Skeletal muscle satellite cell (primary cell): ENCODE measurements at regions not wholly inside any gene's neighbourhood (a gene's known extent, or its start where the extent isn't known, plus 50 kb on each side); places are given as distances from the start of the nearest gene placed in this dataset.
"Not testable (repeated sequence)": the region's sequence is repeated elsewhere in the genome, so short reads cannot be mapped to it uniquely, and the experiment has no call there.

Experiments used
- H3K27me3 ChIP-seq: 2 replicates; pipeline ENCODE4 v1.7.0; 2013; ENCODE audit warnings: low read length; ENCODE audit not compliant: control insufficient read depth, insufficient read depth
- H3K36me3 ChIP-seq: 2 replicates; pipeline ENCODE4 v1.7.0; 2013; ENCODE audit warnings: mild to moderate bottlenecking, control low read depth, low read length; ENCODE audit not compliant: insufficient read depth
- H3K4me1 ChIP-seq: 2 replicates; pipeline ENCODE4 v1.7.0; 2013; ENCODE audit warnings: low read length; ENCODE audit not compliant: control insufficient read depth, insufficient read depth
- H3K4me2 ChIP-seq: 2 replicates; pipeline ENCODE4 v1.7.0; 2013; ENCODE audit warnings: mild to moderate bottlenecking, low read length
- H3K4me3 ChIP-seq: 2 replicates; pipeline ENCODE4 v1.7.0; 2013; ENCODE audit warnings: low read length
- H3K9ac ChIP-seq: 2 replicates; pipeline ENCODE4 v1.7.0; 2013; ENCODE audit warnings: mild to moderate bottlenecking, low read depth, low read length, moderate library complexity
- H3K9me3 ChIP-seq: replicated peaks from 2 replicates; pipeline ENCODE4 v1.7.0; 2013; ENCODE audit warnings: mild to moderate bottlenecking, control low read depth, low read length

DNA sequence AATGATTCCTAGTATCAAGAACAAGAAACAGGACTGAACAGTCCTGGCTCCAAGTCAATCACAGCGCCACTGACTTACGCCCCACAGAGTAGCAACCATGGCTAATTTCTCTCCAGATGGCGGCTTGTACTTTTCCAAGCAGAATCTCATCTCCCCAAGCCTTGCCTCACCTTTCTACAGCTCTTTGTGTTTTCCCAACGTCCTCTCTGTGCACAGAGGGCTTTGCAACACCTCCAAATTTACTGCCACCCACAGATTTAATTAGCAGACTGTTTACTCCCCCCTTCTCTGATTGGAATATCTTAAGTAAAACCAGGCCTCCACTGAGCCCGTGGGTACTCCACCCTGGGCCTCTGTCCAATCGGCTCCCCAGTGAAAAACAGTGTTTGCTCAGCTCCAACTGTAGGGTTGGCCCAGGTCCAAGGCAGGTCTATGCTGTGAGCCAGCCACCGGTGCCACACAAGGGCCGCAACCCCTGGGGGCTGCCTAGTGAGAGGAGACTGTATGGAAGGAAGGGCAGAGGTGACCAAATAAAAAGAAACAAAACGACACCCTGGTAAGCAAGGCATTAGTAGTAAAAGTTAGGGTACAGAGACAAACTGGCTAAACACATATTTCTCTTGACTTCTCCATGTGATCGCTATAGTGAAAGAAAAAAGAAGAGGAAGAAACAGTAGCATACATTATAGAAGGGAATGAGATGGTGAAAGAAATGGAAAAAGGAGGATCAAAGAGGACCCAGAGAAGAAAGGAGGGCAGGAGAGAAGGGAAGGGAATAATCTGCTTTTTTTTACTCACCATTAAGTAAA lies 128.4 kb upstream of the SOD1 start:
- Histone ChIP-seq H3K9me3 (no peaks in the 10 kb centered on the region), H3K9ac (no peak overlapping the region), H3K4me2 (no peak overlapping the region), H3K36me3 (no peaks in the 10 kb centered on the region), H3K27me3 (no peaks in the 10 kb centered on the region), H3K4me1 (no peaks in the 10 kb centered on the region), H3K4me3 (no peak overlapping the region)

DNA sequence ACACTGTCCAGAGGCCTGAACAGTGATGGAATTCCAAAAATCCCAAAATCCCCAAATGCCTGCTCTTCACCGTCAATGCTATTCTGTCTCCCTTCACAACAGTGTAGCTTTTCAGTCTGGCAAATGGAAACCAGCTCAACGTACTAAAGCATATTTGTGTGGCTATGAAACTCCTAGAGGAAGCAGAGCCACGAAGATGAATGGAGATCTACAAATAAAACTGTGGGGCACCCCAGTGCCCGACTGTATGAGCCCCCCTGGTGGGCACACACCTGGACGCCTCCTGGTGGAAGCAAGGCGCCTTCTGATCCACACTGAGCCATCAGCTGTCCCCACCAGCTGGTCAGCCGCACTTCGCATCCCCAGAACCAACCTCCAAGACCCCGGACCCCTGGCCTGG lies 129.1 kb upstream of the SOD1 start:
- H3K9ac ChIP-seq: no peak overlapping the region
- no peaks in the 10 kb centered on the region for H3K36me3 ChIP-seq
- no peak overlapping the region for H3K4me3 ChIP-seq
- no peaks in the 10 kb centered on the region for H3K4me1 ChIP-seq
- no peaks in the 10 kb centered on the region for H3K27me3 ChIP-seq
- H3K9me3 ChIP-seq: no peaks in the 10 kb centered on the region
- no peak overlapping the region for H3K4me2 ChIP-seq

DNA sequence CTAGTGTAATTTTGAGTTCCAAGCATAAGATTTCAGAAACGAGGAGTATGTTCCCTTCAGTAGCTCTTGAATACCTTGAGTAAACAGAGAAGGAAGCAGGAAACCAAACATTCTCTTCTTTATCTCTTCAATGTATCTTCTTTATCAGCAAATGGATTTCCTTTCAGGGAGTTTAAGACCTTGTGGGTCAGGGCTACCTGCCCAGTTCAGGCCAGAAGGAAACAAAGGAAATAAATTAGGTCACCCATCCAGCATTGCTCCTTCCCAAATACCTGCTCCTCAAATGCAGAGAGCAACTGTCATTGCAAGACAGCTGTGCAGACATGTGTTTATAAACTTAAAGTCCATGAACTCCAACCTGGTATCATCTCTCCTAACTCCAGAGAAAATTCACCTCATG lies 130.1 kb upstream of the SOD1 start:
- no peak overlapping the region for H3K9ac ChIP-seq
- no peak overlapping the region for H3K4me3 ChIP-seq
- no peak overlapping the region for H3K4me2 ChIP-seq
- H3K27me3 ChIP-seq: no peaks in the 10 kb centered on the region
- H3K4me1 ChIP-seq: no peaks in the 10 kb centered on the region
- no peaks in the 10 kb centered on the region for H3K9me3 ChIP-seq
- no peaks in the 10 kb centered on the region for H3K36me3 ChIP-seq

DNA sequence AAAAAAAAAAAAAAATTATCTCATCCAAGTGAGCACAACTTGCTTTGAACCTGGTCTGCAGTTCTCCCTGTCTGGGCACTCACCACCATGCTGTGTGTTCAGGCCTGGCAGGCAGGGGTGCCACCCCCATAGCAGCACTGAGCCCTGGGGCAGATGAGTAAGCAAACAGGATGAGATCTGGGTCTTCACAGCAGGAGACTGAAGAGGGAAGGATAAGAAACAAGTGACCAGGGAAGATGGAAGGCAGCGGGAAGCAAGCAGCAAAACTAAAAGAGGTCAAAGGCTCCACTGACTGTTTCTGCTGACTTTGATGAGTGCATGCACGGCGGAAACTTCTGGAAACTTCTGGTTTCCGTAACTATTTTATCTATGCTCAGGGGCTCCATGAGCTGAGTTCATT lies 133.5 kb upstream of the SOD1 start:
- H3K27me3 ChIP-seq: no peaks in the 10 kb centered on the region
- H3K4me1 ChIP-seq: peaks cover under 1% of the 10 kb centered on the region
- H3K36me3 ChIP-seq: no peaks in the 10 kb centered on the region
- no peaks in the 10 kb centered on the region for H3K9me3 ChIP-seq
- no peak overlapping the region for H3K9ac ChIP-seq
- H3K4me2 ChIP-seq: no peak overlapping the region
- no peak overlapping the region for H3K4me3 ChIP-seq

DNA sequence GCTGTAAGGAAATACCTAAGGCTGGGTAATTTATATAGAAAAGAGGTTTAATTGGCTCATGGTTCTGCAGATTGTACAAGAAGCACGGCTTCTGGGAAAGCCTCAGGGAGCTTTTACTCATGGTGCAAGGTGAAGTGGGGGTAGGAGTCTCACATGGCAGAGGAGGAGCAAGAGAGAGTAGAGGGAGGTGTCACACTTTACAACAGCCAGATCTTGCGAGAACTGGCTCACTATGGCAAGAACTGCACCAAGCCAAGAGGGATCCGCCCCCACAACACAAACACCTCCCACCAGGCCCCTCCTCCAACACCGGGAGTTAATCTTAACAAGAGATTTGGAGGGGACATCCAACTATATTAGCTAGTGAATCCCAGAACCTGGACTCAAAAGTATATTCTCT lies 135.4 kb upstream of the SOD1 start:
- Histone ChIP-seq H3K9me3 (no peaks in the 10 kb centered on the region), H3K4me2 (no peak overlapping the region), H3K4me3 (no peak overlapping the region), H3K9ac (no peak overlapping the region), H3K27me3 (no peaks in the 10 kb centered on the region), H3K4me1 (peaks cover 5% of the 10 kb centered on the region), H3K36me3 (no peaks in the 10 kb centered on the region)

DNA sequence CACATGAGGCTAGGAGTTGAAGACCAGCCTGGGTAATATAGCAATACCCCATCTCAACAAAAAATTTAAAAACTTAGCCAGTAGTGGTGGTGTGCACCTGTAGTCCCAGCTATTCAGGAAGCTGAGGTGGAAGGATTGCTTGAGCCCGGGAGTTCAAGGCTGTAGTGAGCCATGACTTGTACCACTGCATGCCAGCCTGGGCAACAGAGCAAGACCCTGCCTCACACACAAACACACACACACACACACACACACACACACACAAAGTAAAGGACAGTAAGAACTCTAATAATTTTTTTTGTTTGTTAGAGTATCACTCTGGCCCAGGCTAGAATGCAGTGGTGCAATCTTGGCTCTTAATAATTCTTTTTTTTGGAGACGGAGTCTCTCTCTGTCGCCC lies 138.0 kb upstream of the SOD1 start:
- Histone ChIP-seq H3K36me3 (no peaks in the 10 kb centered on the region), H3K4me1 (peaks cover 5% of the 10 kb centered on the region), H3K9me3 (no peaks in the 10 kb centered on the region), H3K27me3 (no peaks in the 10 kb centered on the region), H3K9ac (no peak overlapping the region), H3K4me3 (no peak overlapping the region), H3K4me2 (no peak overlapping the region)

DNA sequence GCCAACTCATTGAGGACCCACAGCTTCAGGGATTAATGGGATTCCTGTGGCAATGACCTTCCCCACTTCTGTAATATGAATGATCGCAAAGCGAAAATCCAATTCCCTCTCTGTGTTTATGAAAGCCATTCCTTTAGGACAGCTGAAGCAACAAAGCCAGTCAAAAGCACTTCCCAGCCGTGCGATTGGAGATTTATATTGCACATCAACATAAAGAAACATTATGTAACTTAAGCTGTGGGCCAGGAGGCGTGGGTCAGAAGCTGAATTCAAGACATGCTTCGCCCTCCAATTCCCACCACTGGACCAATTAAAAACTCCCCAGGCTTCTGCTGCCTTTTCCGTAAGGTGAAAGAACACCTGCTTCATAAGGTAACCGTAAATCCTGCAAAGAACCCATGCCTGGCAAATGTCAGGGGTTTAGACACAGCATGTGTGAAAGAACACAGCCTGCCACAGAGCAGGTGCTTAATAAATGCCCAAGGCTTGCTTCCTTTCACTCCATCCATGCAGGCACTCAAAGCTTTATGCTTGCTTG lies 138.9 kb upstream of the SOD1 start:
- Histone ChIP-seq H3K27me3 (no peaks in the 10 kb centered on the region), H3K9ac (no peak overlapping the region), H3K4me3 (no peak overlapping the region), H3K9me3 (no peaks in the 10 kb centered on the region), H3K4me2 (no peak overlapping the region), H3K36me3 (no peaks in the 10 kb centered on the region), H3K4me1 (peaks cover 5% of the 10 kb centered on the region)

DNA sequence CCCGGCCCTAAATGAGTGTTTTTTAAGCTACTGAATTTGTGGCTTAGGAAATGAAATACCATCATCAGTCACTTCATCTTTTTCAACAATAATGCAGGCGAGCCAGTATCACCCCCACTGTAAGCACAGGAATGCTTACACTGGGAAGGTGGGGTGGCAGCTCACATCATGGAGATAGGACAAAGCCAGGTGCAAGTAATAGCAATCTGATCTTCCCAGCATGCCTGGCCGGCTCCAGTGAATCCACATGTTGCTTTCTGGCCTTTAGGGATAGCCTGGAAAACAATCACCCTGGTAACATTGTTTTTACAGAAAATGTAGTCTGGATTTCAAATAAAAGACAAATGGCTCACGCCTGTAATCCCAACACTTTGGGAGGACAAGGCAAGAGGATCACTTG lies 140.9 kb upstream of the SOD1 start:
- H3K27me3 ChIP-seq: no peaks in the 10 kb centered on the region
- no peak overlapping the region for H3K4me3 ChIP-seq
- H3K9me3 ChIP-seq: no peaks in the 10 kb centered on the region
- no peak overlapping the region for H3K9ac ChIP-seq
- H3K4me1 ChIP-seq: peaks cover 5% of the 10 kb centered on the region
- no peaks in the 10 kb centered on the region for H3K36me3 ChIP-seq
- no peak overlapping the region for H3K4me2 ChIP-seq

DNA sequence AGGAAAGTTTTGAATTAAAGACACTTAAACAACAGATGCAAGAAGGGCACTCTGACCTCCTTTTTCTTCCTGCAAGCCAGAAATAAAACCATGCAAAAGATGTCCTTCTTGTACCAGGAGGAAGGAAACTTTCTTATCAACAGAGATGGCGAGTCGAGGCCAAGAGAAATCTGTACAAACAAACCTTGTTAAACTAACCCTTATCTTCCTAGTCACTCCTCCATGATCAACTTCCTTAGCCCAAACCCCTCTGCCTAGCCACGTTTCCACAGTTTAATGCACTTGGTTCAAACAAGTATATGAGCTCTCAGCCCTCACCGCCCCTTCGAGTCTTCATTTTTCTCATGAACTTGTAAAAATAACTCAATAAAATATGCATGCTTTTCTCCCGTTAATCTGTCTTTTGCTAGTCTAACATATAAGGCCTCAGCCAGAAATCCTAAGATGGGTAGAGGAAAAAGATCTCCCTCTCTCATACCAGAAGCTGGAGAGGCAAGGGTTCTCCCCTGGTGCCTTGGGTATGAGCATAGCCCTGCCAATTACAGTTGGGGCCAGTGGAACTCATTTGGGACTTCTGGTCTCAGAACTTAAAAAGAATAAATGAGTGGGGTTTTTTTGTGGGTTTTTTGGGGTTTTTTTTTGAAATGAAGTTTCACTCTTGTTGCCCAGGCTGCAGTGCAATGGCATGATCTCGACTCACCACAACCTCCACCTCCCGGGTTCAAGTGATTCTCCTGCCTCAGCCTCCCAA lies 141.7 kb upstream of the SOD1 start:
- Histone ChIP-seq H3K4me1 (peaks cover 5% of the 10 kb centered on the region), H3K4me3 (no peak overlapping the region), H3K9ac (no peak overlapping the region), H3K36me3 (no peaks in the 10 kb centered on the region), H3K4me2 (no peak overlapping the region), H3K9me3 (no peaks in the 10 kb centered on the region), H3K27me3 (no peaks in the 10 kb centered on the region)

DNA sequence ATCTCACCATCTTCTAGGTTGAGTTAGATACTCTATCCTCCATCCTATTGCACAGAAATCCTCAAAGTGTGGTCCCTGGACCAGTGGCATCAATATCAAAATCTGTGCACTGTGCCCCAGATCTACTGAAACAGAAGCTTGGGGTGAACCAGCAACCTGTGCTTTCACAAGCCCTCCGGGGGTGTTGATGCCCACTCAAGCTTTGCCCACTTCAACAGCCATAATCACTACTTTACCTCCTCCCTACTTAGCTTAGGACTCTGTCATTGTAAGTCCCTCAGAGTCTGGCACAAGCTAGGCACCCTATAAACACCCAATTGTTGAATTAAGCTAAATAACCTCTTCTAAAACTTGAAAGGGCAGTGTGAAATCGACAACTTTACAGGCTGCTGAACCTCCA lies 144.2 kb upstream of the SOD1 start:
- no peaks in the 10 kb centered on the region for H3K4me1 ChIP-seq
- H3K9ac ChIP-seq: no peak overlapping the region
- H3K9me3 ChIP-seq: no peaks in the 10 kb centered on the region
- H3K36me3 ChIP-seq: no peaks in the 10 kb centered on the region
- H3K4me3 ChIP-seq: no peak overlapping the region
- no peaks in the 10 kb centered on the region for H3K27me3 ChIP-seq
- no peak overlapping the region for H3K4me2 ChIP-seq

DNA sequence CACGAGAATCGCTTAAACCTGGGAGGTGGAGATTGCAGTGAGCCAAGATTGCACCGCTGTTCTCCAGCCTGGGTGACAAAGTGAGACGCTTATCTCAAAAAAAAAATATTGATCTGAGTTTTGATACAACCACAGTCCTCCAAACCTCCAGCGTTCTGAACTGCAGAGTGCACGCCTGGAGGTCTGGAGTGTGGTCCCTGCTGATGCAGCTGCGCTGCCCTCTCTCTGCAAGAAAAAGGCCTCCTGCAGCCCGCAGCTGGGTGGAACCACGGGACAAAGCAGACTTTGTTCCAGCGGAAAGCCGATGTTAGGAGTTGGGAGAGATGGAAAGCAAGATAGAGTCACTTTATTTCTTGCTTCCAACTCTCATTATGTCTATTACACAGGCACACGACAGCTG lies 144.9 kb upstream of the SOD1 start:
- H3K4me1 ChIP-seq: no peaks in the 10 kb centered on the region
- no peak overlapping the region for H3K4me2 ChIP-seq
- no peaks in the 10 kb centered on the region for H3K27me3 ChIP-seq
- H3K9me3 ChIP-seq: no peaks in the 10 kb centered on the region
- no peaks in the 10 kb centered on the region for H3K36me3 ChIP-seq
- H3K9ac ChIP-seq: no peak overlapping the region
- H3K4me3 ChIP-seq: no peak overlapping the region

DNA sequence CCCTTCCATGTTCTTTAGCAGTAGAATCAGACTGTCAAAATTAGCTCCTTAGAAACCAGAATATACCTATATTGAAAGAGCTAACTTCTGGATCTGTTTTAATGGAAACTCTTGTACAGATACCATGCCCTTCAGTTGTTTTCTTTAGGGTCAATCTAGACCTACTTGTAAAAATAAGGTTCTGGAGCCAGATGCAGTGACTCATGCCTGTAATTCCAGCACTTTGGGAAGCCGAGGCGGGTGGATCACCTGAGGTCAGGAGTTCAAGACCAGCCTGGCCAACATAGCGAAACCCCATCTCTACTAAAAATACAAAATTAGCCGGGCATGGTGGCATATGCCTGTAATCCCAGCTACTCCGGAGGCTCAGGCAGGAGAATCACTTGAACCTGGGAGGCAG lies 146.0 kb upstream of the SOD1 start:
- not testable (repeated sequence) for H3K4me3 ChIP-seq, H3K4me2 ChIP-seq, H3K9ac ChIP-seq, H3K36me3 ChIP-seq, H3K4me1 ChIP-seq, H3K27me3 ChIP-seq, H3K9me3 ChIP-seq
